ENCODE measurements at regions not wholly inside any gene's neighbourhood (a gene's known extent, or its start where the extent isn't known, plus 50 kb on each side); places are given as distances from the start of the nearest gene placed in this dataset.

DNA sequence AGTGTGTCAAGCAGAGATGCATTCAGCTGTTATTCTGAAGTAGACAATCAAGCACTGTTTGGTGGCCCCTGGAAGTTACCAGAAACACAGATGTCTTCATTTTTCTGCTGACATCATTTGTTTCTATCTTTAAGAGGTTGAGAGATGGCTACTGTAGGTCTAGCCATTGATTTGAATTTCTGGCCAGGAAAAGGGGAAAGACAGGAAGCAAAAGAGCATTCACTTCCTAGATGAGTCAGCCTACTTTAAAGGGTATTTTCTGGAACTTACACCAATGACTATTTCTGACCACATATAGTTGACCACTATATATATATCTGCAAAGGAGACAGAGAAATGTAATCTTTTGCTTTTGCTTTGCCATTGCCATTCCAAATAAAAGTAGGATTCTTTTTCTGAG, 900.1 kb upstream of the SOX11 start:
- H3K9me3 ChIP-seq (replicated peaks; ENCODE audit: control insufficient read depth, insufficient read depth, low read length): no peaks in the 10 kb centered on the region
- H3K9ac ChIP-seq (ENCODE audit: control insufficient read depth, insufficient read depth, low read length): no peak overlapping the region
- ChIA-PET CTCF (no interaction called here), SMC1A (ENCODE audit: uncharacterized antibody, unreplicated experiment) (interaction anchor here (0.5 kb wide), 1 partner anchor 27 kb away, joined by 4 read pairs; no protein-coding TSS in a partner anchor), POLR2A (no interaction called here), RAD21 (ENCODE audit: unreplicated experiment) (no interaction called here)
- BruUV-seq (replicated peaks): no TSS peak
- in situ Hi-C loops (cut with MboI): no loop called here
- no peaks in the 10 kb centered on the region for H4K20me1 ChIP-seq (ENCODE audit: control insufficient read depth, insufficient read depth)
- DNase-seq (ENCODE audit: low read depth, low spot score) (no peak), ATAC-seq (no peak), FAIRE-seq (no peak)
- no peak overlapping the region for H3K4me3 ChIP-seq
- no peak overlapping the region for H3K4me2 ChIP-seq (ENCODE audit: control insufficient read depth, insufficient read depth)
- no peak overlapping the region for H3K27ac ChIP-seq (ENCODE audit: control insufficient read depth, insufficient read depth)
- no peaks in the 10 kb centered on the region for H3K4me1 ChIP-seq (ENCODE audit: control insufficient read depth, insufficient read depth, low read length)
- H3K36me3 ChIP-seq (ENCODE audit: control insufficient read depth in 2 of 2, insufficient read depth in 2 of 2, low read length in 1 of 2): no peaks in the 10 kb centered on the region
- no peaks in the 10 kb centered on the region for H3K27me3 ChIP-seq (replicated peaks in 1 of 2; ENCODE audit: control insufficient read depth in 2 of 2, insufficient read depth in 2 of 2, low read length in 1 of 2)
- no peak for TF ChIP-seq NBN (IDR thresholded peaks at IDR 0.05)
- no peak for TF ChIP-seq YBX1 (IDR thresholded peaks at IDR 0.05)
- no peak for TF ChIP-seq RAD21 (IDR thresholded peaks at IDR 0.05; ENCODE audit: insufficient read depth, low read depth, low read length)
- TF ChIP-seq, protein P1, sequence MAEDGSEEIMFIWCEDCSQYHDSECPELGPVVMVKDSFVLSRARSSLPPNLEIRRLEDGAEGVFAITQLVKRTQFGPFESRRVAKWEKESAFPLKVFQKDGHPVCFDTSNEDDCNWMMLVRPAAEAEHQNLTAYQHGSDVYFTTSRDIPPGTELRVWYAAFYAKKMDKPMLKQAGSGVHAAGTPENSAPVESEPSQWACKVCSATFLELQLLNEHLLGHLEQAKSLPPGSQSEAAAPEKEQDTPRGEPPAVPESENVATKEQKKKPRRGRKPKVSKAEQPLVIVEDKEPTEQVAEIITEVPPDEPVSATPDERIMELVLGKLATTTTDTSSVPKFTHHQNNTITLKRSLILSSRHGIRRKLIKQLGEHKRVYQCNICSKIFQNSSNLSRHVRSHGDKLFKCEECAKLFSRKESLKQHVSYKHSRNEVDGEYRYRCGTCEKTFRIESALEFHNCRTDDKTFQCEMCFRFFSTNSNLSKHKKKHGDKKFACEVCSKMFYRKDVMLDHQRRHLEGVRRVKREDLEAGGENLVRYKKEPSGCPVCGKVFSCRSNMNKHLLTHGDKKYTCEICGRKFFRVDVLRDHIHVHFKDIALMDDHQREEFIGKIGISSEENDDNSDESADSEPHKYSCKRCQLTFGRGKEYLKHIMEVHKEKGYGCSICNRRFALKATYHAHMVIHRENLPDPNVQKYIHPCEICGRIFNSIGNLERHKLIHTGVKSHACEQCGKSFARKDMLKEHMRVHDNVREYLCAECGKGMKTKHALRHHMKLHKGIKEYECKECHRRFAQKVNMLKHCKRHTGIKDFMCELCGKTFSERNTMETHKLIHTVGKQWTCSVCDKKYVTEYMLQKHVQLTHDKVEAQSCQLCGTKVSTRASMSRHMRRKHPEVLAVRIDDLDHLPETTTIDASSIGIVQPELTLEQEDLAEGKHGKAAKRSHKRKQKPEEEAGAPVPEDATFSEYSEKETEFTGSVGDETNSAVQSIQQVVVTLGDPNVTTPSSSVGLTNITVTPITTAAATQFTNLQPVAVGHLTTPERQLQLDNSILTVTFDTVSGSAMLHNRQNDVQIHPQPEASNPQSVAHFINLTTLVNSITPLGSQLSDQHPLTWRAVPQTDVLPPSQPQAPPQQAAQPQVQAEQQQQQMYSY (CRISPR knock-in tag; IDR thresholded peaks at IDR 0.05): no peak
- no peak for TF ChIP-seq CHD4 (IDR thresholded peaks at IDR 0.05)
- no peak for TF ChIP-seq BMI1 (IDR thresholded peaks at IDR 0.05; ENCODE audit: borderline replicate concordance)
- no peak for TF ChIP-seq SIX5 (IDR thresholded peaks at IDR 0.05; ENCODE audit: low read depth, low read length, severe bottlenecking)
- no peak overlapping the region for H2AFZ ChIP-seq (ENCODE audit: control insufficient read depth, low read depth, low read length)
- no peaks in the 10 kb centered on the region for H3K79me2 ChIP-seq (ENCODE audit: control insufficient read depth, insufficient read depth, low read length)
- intact Hi-C loops (cut with micrococcal nuclease; ENCODE audit: unreplicated experiment): no loop called here

Data from GM12878 (cell line).